GM23248 (cell line): ENCODE measurements at regions not wholly inside any gene's neighbourhood (a gene's known extent, or its start where the extent isn't known, plus 50 kb on each side); places are given as distances from the start of the nearest gene placed in this dataset.

Experiments
- EZH2 ChIP-seq: fragments of 200-600 bp; sonication (generic); IDR thresholded peaks from 2 replicates; pipeline ENCODE4 v1.6.1; 2018; ENCODE audit warnings: antibody characterized with exemption, mild to moderate bottlenecking; ENCODE audit not compliant: insufficient read depth, poor library complexity, severe bottlenecking
- EZH2phosphoT487 ChIP-seq: fragments of 200-600 bp; sonication (generic); IDR thresholded peaks from 2 replicates; pipeline ENCODE4 v1.6.1; 2018; ENCODE audit warnings: antibody characterized with exemption, moderate library complexity, mild to moderate bottlenecking, low read depth; ENCODE audit not compliant: insufficient read depth

- TF ChIP-seq EZH2 = no peak
- TF ChIP-seq EZH2phosphoT487 = no peak
Measured at GRCh38 chr14:41498959-41499358, 107.7 kb upstream of the LRFN5 start.
